NCI-H460 (cell line): ENCODE measurements at regions not wholly inside any gene's neighbourhood (a gene's known extent, or its start where the extent isn't known, plus 50 kb on each side); places are given as distances from the start of the nearest gene placed in this dataset.

ENCODE experiments used
- DNase-seq: peaks from one replicate; pipeline ENCODE4 v3.0.0-alpha.2; 2016; ENCODE audit warnings: low read depth; ENCODE audit errors: extremely low read depth

DNA sequence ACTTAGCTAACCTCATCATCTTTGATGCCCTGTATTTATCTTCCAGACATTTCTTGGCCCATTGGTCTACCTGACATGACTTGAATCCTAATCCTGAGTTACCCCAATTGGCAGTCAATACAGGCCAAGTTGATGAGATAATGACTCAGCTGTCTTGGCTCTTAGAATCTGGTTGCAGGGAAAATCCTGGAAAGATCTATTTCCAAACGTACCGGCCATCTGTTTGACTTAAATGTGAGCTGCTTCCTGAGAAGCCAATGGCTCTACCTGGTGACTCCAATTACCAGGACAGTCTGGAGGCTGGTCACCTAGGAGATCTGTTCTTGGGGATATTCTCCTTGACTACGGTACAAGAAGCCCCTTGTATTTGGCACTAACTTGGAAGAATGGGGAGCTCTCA lies 475.2 kb upstream of the BRINP1 start:
- DNase-seq = no peak

DNA sequence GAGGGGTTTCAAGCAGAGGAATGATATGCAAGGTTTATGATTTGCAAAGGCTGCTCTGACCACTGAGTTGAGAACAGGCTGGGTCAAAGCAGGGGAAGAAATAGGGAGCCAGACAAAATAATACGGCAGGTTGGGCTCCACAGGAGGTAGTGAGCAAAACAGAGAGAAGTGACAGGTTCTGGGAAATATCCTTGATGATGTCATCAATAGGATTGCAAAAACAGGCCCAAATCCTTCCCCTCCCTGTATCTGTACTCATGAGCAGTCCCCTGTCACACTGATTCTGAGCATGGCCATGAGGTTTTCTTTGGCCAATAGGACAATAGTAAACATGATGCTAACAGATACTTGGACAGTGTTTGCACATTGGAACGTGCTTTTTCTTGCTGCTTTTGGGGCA lies 471.8 kb upstream of the BRINP1 start:
- no peak for DNase-seq

DNA sequence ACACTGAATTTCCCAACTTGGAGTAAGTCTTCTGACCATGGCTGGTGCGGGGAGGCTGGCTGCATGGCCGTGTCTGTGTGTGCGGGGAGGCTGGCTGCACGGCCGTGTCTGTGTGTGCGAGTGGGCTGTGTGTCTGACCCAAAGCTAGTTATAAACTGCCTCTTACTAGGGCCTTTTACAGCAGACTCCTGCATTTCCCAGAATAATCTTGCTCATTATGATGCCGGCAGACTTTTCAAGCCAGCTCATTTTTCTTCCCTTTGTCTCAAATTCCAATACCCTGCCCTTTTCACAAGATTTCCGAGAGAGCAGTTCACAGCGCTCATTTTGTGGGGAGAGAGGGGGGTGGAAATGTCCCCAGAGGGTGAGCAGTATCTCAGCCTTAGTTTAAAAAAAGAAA lies 470.7 kb upstream of the BRINP1 start:
- no peak for DNase-seq

DNA sequence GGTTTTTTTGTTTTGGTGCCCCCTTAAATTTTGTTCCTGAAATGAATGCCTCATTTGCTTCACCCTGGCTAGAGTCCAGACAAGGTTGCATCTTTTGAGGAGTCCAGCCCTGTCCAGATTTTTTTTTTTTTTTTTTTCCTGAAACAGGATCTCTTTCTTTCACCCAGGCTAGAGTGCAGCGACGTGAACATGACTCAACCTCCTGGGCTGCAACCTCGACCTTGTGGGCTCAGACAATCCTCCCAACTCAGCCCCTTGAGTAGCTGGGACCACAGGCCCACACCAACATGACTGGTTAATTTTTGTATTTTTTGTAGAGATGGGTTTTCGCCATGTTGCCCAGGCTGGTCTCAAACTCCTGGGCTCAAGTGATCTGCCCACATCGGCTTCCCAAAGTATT lies 469.0 kb upstream of the BRINP1 start:
- no peak for DNase-seq

DNA sequence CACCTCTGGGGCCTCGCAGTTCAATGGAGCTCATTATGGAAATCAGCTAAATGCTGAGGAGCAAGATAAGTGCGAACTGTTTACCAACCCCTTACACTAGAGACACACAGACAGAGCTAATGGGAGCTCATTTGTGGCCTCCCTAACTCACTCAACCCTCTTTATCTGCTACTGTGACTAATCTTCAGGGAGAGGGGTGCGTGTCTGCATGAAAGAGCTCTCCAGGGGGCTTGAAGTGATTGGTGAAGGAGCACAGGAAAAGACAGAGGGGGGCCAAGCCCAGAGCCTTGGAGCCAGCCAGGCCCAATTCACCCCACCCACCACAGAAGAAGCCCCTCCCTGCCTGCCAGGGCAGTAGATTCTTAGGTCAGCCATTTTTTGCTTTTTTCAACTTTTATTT lies 466.8 kb upstream of the BRINP1 start:
- no peak for DNase-seq

DNA sequence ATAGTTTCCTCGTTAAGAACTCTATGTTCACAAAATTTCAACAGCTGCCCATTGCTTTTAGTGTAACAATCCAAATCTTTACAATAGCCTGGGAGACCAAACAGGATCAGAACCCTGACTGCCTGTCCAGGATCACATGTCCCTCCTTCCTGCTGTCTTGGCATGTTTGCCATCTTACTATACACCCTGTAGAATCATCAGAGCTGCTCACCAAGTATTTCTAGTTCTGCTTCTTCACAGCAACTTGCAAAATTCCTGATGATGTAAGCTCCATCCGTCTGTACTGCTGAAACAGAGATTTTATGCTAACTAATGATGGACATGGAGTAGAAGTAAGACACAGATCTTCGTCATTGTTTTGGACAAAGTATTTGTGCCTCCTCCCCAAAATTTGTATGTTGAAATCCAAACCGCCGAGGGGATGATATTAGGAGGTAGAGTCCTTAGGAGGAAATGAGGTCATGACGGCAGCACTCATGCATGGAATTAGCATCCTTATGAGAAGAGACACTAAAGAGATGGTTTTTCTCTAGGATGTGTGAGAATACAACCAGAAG lies 464.9 kb upstream of the BRINP1 start:
- DNase-seq = peak; percentile 99

DNA sequence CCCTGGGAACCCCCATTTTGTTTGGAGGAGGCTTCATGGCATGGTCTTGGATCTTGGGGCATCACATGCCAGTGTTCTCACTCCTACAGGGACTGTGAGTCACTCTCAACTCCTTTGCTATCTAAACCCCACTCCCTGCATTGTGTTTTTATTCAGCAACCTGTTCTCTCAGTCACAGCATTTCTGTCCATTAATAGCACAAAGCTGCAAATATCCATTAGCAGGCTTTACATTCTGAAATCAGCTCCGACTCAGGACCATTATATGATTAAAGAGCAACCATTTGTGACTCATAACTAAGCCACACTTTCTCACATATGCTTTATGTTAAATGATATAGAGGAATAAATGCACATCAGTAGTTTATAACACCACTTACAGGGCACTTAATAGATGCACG lies 462.1 kb upstream of the BRINP1 start:
- no peak for DNase-seq

DNA sequence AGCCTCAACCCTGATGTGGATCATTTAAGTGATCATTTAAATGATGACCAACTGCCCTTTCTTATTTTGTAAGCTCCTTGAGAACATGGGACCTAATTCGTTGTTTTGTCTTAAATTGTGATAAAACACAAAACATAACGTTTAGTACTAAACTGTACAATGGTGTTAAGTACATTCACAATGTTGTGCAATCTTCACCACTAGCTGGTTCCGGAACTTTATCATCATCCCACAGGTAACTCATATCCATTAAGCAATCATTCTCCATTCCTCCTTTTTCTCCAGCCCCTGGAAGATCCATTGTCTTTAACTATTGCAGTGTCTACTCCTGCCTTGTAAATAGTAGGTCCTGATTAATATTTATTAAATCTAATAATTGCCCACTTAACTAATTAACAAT lies 460.5 kb upstream of the BRINP1 start:
- DNase-seq = no peak

DNA sequence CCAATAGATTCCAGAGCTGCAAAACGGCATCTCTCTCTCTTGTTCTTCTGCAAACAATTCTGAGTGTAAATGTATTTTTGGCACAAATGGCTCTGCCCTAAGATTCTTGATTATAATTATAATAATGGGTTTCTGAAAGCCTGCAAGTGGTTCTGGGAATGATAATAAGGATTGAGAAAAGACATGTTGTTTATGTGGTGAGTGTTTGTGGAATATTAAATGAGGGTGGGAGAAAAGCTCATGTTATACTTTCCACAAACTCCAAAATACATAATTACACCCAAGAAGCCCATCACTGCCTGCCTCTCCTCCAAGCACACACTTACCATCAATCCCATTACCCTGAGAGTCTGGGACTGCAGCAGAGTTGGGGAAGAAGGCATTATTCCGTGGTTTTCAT lies 460.0 kb upstream of the BRINP1 start:
- no peak for DNase-seq

DNA sequence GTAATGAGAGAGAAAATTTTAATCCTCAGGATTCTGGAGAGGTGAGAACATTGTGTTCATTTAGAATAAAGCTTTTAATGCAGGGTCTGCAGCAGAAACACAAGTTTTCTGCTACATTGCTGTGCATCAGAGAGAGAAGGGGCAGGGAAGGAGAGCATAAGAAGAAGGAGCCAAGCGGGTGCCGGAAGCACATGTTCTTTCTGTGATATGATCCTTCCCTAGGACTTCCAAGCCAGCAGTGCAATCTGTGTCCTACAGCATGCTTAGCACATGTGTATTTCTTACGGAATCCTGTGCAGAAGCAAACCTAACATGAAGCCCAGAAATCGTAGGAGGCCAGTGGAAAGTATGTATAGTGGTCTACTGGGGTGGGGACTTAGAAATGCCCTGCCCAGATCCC lies 458.3 kb upstream of the BRINP1 start:
- DNase-seq = no peak

DNA sequence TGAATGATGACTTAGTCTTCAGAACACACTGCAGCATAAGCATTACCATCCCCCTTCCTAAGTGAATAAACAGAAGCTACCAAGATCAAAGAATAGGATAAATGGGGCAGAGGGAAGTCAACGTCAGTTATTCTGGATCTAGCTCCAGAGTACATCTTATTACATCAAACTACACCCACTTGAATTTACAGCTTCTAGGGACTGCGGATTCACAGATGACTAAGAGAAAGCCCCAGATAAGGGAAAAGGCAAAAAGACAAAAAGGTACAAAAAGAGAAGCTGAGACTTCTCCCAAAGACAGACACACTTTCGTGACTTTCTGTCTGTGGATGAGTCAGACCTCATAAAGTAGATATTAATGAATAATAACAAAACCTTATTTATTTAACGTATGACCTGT lies 457.9 kb upstream of the BRINP1 start:
- no peak for DNase-seq

DNA sequence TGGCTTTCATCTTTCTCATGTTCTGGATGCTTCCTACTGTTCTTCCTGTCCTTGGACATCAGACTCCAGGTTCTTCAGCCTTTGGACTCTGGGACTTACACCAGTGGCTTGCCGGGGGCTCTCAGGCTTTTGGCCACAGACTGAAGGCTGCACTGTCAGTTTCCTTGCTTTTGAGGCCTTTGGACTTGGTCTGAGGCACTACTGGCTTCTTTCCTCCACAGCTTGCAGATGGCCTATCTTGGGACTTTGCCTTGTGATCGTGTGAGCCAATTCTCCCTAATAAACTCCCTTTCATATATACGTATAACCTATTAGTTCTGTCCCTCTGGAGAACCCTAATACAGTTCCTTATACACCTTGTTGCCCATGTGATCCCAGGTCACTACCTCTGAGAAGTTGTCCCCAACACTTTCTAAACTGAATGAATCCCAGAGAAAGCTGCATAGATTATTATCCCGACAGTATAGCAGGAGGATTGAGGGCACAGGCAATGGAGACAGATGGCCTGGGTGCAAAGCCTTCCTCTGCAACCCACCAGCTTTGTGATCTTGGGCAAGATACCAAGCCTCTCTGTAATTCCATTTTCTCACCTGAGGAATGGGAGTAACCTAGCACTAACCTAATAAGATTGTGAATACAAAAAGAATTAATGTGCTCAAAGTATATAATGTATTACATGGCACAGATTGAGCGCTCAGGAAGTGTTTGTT lies 449.6 kb upstream of the BRINP1 start:
- DNase-seq = no peak

DNA sequence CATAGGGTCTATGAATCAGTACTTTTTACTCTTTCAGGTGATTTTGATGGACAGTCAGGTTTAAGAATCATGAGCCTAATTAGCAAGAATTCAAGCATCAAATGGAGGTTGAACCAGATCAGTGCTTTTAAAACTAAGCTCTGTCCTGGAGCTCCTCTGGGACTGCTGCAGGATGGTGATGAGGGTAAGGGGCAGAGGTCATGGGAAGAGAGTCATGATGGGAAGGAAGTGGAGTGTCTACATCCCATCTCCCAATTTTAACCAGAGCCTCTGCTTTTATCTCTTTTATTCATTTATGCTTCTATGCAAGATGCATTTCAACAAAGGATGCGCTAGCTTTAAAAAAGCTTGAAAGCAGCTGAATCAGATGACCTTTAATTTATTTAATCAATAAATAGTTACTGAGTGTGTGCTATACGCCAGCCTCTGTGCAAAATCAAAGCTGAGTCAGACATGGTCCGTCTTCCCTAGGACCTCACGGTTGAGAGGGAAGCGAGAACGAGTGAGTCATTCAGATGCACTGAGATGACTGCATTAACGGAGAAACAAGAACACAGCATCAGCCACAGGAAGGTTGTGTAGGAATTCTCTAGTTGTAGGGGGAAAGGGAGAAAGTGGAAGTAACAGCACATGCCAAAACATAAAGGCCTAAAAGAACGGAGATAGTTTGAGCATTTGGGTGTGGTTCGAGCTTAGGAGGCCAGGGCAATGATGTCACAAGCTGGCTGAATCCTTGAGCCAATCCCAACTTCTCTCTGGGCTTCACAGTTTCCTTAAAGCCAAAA lies 441.6 kb upstream of the BRINP1 start:
- DNase-seq = peak; percentile 88

DNA sequence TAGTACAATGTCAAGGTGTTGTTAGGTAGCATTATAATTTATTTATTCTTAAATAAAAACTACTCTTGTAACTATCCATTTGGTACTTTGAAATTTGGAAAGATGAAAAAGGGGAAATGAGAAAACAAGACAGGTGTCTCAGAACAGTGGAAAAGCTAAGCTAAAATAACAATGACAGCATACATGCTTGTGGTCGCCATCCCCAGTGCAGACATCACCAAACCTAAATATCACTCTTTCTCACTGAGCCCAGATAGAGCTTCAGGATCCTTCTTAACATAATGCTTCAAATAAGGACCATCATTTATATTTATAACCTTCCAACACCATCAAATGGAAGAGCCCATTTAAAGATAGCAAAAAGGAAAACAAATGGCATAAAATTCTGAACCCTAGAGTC lies 434.4 kb upstream of the BRINP1 start:
- no peak for DNase-seq

DNA sequence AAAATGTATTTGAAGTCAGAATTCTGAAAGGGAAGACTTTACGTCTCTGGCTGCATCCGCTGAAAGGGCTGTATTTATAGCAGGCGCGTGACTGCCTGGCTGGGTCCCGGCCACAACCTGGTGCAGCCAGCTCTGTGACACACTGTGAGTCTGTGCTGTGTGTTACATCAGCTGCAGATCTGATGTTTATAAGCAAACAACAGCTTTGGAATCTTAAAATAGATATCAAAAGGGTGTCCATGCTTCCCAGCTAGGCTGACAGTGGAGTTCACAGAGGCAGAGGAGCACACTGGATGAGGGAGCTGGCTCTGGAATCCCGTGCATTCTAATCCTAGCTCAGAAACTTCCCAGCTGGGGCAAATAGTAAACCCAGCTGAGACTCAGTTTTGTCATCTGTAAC lies 433.4 kb upstream of the BRINP1 start:
- peak; percentile 65 for DNase-seq

DNA sequence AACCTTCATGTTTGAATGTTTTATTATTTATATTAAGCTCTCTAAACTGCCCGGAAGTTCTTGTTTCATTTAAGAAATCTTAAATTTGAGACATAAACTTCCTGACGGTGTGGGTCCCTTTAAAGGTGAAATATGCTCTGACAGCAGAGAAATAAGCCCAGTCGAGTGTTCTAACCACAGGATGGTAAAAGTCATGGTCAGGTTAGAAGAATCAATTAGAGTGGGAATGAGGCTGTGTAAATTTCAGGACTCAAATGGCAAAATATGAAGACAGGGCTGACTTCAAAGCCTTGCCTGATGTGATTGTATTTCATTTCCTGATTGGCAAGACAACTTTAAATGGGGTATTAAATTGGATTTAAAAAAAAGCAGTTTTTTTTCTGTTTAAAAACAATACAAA lies 432.9 kb upstream of the BRINP1 start:
- DNase-seq = no peak

DNA sequence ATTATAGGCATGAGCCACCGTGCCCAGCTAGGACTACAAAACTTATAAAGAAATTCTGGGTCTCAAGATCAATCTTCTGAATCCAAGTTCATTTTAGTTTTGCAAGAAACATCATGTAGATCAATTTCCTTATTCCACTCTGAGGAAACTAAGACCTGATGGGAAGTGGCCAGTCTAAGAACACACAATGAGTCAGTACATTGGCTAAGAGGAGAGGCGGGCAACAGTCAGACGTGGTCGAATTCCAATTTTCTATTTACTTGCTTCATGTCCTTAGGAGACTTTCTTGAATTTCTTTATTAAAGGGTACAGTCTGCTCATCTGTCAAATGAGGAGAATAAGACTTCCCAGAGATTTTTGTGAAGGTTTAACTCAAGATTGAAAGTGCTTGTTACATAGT lies 432.1 kb upstream of the BRINP1 start:
- no peak for DNase-seq

DNA sequence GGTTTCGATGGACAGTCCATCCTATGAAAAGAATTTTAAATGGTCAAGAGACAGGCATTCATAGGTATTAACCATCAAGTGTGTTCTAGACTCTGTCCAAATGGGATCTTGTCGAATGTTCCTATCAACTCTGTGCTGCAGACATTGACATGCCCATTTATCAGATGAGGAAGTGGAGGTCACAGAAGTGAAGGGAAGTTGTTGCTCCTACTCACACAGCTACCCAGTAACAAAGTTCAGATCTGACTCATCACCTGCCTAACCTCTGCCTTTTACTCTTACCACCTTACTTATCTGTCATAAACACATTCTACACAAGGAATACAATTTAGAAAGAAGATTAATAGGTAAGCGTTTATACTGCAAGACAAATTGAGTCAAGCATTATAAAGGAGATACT lies 426.2 kb upstream of the BRINP1 start:
- no peak for DNase-seq

DNA sequence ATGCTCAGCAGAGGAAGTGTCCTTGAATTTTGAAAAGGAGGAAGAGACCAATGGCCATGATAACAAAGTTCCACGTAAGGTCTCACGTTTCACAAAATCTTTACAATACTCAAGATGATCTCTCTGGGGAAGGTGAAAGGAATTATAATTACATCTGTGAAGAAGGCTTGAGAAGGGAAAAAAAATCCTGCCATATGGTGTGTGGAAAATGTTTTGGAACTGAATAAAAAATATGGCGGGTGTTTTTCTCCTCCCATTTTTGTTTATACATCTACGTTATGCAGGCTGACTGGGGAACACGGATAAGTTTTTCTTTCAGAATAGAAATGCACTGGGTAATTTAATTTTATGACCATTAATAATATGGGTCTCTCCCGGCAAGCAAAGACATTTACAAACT lies 425.6 kb upstream of the BRINP1 start:
- DNase-seq = no peak

DNA sequence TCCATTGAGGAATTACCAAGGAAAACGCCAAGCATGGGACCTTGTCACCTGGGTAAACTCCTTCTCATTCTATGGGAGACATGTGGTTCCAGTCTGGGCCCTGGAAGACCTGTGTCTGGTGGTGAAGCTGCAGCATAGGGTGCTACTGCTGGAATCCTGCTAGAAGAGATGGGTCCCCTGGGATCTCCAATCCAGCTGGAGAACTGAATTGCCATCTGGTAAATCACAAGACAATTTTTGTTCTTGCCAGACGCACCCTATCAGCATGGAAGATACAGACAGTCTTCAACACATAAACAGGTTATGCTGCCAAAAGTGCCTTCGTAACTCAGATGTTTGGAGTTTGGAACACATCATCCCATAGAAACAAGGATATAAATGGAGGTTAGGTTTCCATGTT lies 424.0 kb upstream of the BRINP1 start:
- no peak for DNase-seq

DNA sequence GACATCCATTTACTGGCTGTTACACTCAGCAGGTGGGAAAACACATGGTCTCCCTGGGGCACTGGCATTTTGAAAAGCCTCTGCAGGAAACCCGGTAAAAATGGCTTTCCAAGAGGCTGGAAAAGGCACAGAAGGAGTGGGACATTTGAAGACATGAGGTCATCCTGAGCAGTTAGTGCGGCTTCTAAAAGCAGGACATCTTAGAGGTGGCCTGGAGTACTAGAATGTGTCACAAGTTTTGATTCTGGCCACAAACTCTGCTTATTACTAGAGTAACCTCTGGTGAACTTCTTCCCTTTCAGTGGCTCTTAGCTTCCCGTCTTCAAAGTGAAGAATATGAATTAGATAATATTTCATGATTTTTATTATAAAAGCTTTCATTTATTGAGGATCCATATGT lies 423.0 kb upstream of the BRINP1 start:
- DNase-seq = no peak

DNA sequence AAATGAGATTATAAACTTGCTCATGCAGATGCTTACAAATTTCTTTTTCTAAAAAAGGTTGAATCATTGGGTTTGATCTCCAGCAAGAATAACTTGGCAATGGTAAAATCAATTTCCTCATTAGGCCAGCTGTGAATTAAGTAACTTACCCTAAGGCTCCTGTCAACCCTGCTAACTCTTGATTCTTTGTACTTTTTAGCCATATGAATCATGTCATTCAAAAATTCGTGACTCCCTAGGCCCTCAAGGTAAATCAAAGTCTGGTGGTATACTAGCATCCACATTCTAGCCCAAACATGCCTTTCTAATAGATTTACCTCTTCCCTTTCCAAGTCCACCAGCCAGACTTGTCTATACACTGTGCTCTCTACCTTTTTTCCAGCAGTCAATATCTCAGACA lies 420.8 kb upstream of the BRINP1 start:
- DNase-seq = no peak
